Gastrocnemius medialis (tissue), 4 donors: ENCODE measurements at regions not wholly inside any gene's neighbourhood (a gene's known extent, or its start where the extent isn't known, plus 50 kb on each side); places are given as distances from the start of the nearest gene placed in this dataset.
"Not testable (repeated sequence)": the region's sequence is repeated elsewhere in the genome, so short reads cannot be mapped to it uniquely, and the experiment has no call there.

Experiments
- ATAC-seq, 2 donors: fragments of 150-250 bp; one replicate each; pipeline ENCODE4 v1.9.1; 2016
- DNase-seq, 2 donors: peaks; one replicate each; pipeline ENCODE4 v3.0.0-alpha.2; 2019
- H3K27ac ChIP-seq, 4 donors: fragments of 200-600 bp; sonication (generic); 1 replicate in 1 of 4; 2 replicates in 3 of 4; pipeline ENCODE4 v1.5.1; 2016 to 2018; ENCODE audit warnings: mild to moderate bottlenecking in 2 of 4, moderate library complexity in 1 of 4
- H3K27me3 ChIP-seq, 3 donors: fragments of 200-600 bp; sonication (generic) in 2 of 3; 1 replicate in 1 of 3; 2 replicates in 2 of 3; pipeline versions ENCODE4 v1.5.1 to v1.6.0; 2016 to 2019; ENCODE audit warnings: mild to moderate bottlenecking in 1 of 3, moderate library complexity in 1 of 3
- H3K36me3 ChIP-seq, 2 donors: fragments of 200-600 bp; sonication (generic) in 1 of 2; one replicate each; pipeline ENCODE4 v1.5.1; 2017 to 2018
- H3K4me1 ChIP-seq, 2 donors: fragments of 200-600 bp; sonication (generic) in 1 of 2; one replicate each; pipeline ENCODE4 v1.5.1; 2016 to 2017; ENCODE audit warnings: mild to moderate bottlenecking in 2 of 2
- H3K4me3 ChIP-seq, 4 donors: fragments of 200-600 bp; sonication (generic) in 3 of 4; 1 replicate in 1 of 4; 2 replicates in 3 of 4; pipeline ENCODE4 v1.5.1; 2016 to 2019; ENCODE audit warnings: mild to moderate bottlenecking in 2 of 4
- H3K9me3 ChIP-seq, 3 donors: fragments of 200-600 bp; sonication (generic) in 2 of 3; 1 replicate in 1 of 3; 2 replicates in 2 of 3; pipeline ENCODE4 v1.5.1; 2016 to 2019
- POLR2A ChIP-seq, 2 donors: fragments of 450-650 bp; IDR thresholded peaks; one replicate each; pipeline ENCODE4 v1.6.1; 2017; ENCODE audit warnings: antibody characterized with exemption in 2 of 2, mild to moderate bottlenecking in 2 of 2, moderate library complexity in 2 of 2
- in situ Hi-C, 4 donors: fragments of 200-750 bp; cut with MboI; loops; one replicate each; pipeline versions ENCODE4 v1.15.0 to v1.8.0; 2017; ENCODE audit warnings: low sequenced_read_pairs in 4 of 4
- intact Hi-C: fragments of 100-400 bp; cut with DNase I; formaldehyde crosslinking; loops from one replicate; pipeline ENCODE4 v1.15.1; 2023; ENCODE audit warnings: low total_unique reads
- TF ChIP-seq, protein P1 (sequence below), 5 experiments: fragments of 450-650 bp in 3 of 5; fragments of 200-600 bp in 2 of 5; sonication (generic) in 2 of 5; IDR thresholded peaks in 4 of 5; conservative IDR thresholded peaks in 1 of 5; 1 replicate in 4 of 5; 2 replicates in 1 of 5; pipeline ENCODE4 v1.5.1; 2016 to 2019; ENCODE audit warnings: antibody characterized with exemption in 5 of 5, mild to moderate bottlenecking in 3 of 5, moderate library complexity in 3 of 5

DNA sequence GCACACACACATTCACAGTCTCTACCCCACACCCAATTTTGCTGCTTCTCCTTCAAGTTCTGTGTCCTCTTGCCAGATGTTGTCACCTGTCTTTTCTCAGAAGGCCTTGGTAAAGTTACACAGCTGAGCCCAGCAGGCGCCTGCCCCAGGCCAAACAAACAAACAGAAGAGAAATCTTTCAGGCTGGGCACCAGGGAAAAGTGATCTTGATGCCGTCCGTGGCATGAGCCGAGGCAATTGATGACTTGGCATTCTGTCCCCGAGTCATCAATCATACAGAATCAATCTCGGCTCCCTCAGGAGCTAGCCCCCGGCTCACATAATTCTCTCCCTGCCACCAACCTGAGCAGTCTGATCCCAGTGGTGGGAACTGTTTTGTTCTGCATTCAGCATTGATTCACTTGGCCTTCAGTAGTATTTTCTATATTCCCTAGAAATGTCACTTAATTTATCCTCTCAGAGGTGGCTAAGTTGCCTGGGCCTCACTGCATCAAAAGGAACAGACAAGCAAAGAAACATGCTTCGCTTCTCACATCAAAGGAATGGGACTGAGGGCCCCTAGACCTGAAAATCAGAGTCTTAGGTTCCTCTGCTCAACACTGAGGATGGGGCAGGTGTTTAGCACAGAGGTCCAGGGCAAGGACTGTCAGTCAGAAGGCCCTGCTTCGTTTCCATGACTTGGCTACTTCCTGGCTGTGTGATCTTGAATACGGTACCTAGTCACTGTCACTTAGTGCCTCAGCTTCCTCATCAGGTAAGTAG lies 278.8 kb upstream of the CELF4 start:
- H3K9me3 ChIP-seq, result no peaks in the 10 kb centered on the region
- in situ Hi-C loops, result no loop called here
- H3K27ac ChIP-seq, result no peak overlapping the region
- TF ChIP-seq, protein P1, sequence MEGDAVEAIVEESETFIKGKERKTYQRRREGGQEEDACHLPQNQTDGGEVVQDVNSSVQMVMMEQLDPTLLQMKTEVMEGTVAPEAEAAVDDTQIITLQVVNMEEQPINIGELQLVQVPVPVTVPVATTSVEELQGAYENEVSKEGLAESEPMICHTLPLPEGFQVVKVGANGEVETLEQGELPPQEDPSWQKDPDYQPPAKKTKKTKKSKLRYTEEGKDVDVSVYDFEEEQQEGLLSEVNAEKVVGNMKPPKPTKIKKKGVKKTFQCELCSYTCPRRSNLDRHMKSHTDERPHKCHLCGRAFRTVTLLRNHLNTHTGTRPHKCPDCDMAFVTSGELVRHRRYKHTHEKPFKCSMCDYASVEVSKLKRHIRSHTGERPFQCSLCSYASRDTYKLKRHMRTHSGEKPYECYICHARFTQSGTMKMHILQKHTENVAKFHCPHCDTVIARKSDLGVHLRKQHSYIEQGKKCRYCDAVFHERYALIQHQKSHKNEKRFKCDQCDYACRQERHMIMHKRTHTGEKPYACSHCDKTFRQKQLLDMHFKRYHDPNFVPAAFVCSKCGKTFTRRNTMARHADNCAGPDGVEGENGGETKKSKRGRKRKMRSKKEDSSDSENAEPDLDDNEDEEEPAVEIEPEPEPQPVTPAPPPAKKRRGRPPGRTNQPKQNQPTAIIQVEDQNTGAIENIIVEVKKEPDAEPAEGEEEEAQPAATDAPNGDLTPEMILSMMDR (IDR thresholded peaks at IDR 0.05 in 4 of 5, conservative IDR thresholded peaks at IDR 0.05 in 1 of 5), result no peak
- TF ChIP-seq POLR2A (IDR thresholded peaks at IDR 0.05), result no peak
- DNase-seq (no peak), ATAC-seq (no peak)
- intact Hi-C loops, result no loop called here
- H3K4me3 ChIP-seq, result no peak overlapping the region
- H3K4me1 ChIP-seq, result no peaks in the 10 kb centered on the region
- H3K36me3 ChIP-seq, result no peaks in the 10 kb centered on the region
- H3K27me3 ChIP-seq, result no peaks in the 10 kb centered on the region

DNA sequence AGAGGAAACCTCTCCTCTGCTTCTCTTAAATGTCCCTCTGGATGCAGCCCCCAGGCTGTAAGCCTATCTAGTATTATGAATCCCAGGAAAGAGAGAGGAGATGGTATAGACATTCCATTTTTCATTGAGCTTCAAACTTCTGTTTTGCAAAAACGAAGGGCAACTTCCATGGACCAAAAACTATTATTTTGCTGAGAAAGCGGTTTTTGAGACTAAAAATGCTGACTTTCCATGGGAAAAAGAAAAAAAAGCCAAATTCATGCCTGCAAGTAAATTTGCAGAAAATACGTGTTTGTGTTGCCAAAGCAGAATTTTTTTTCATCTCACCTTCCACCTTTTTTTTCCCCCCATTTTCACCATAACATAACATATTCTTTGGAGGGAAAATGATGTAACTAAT lies 272.5 kb upstream of the CELF4 start:
- H3K9me3 ChIP-seq, result no peaks in the 10 kb centered on the region
- intact Hi-C loops (no loop called here), in situ Hi-C loops (no loop called here)
- no peak for TF ChIP-seq POLR2A (IDR thresholded peaks at IDR 0.05)
- TF ChIP-seq, protein P1 (IDR thresholded peaks at IDR 0.05 in 4 of 5, conservative IDR thresholded peaks at IDR 0.05 in 1 of 5), result no peak
- H3K36me3 ChIP-seq, result no peaks in the 10 kb centered on the region
- ATAC-seq (no peak), DNase-seq (no peak)
- no peak overlapping the region for H3K4me3 ChIP-seq
- H3K27ac ChIP-seq, result no peak overlapping the region
- H3K27me3 ChIP-seq, result no peaks in the 10 kb centered on the region
- no peaks in the 10 kb centered on the region for H3K4me1 ChIP-seq

DNA sequence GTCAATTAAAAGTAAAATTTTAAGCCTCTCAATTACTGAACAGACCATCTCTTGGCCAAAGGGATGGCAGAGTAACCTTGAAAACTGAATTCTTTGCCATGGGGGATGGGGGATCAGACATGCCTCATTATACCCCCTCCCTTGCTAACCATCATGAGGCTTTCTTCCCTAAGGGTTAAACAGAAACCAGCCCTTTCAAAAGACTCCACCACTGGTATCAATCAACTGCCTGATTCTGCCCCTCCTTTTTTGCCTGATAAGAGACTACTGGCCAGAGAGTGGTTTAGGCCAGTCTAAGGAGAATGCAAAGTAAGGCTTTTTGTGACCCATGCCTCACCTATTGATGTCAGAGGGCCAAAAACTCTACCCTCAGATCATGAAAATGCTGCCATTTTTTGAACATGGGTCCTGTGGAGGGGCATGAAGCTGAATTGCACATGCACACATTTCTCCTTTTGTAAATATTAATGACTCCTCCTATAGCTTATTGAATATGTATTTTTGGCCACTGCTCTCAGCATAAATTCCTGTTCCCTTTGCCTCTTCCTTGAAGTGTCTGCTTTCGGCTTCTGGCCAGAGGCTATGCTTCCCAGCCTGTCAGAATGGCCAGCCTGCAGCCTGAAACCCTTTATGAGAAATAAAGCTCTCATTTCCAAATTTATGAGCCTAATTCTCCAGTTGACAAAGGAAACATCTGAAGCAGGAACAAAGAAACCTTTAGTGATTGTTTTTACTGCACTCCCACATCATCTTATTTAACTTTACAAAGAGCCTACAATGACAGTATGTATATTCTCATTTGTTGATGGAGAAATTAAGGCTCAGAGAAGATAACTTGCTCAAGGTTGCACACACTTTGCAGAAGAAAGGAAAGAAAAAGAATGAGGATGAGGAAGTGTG lies 270.7 kb upstream of the CELF4 start:
- no peak for DNase-seq
- in situ Hi-C loops, result no loop called here
- no peak overlapping the region for H3K4me3 ChIP-seq
- intact Hi-C loops, result no loop called here
- H3K27me3 ChIP-seq, result no peaks in the 10 kb centered on the region
- no peaks in the 10 kb centered on the region for H3K36me3 ChIP-seq
- no peak for ATAC-seq
- H3K4me1 ChIP-seq, result no peaks in the 10 kb centered on the region
- no peak for TF ChIP-seq POLR2A (IDR thresholded peaks at IDR 0.05)
- TF ChIP-seq, protein P1 (IDR thresholded peaks at IDR 0.05 in 4 of 5, conservative IDR thresholded peaks at IDR 0.05 in 1 of 5), result no peak
- no peaks in the 10 kb centered on the region for H3K9me3 ChIP-seq
- H3K27ac ChIP-seq, result no peak overlapping the region

DNA sequence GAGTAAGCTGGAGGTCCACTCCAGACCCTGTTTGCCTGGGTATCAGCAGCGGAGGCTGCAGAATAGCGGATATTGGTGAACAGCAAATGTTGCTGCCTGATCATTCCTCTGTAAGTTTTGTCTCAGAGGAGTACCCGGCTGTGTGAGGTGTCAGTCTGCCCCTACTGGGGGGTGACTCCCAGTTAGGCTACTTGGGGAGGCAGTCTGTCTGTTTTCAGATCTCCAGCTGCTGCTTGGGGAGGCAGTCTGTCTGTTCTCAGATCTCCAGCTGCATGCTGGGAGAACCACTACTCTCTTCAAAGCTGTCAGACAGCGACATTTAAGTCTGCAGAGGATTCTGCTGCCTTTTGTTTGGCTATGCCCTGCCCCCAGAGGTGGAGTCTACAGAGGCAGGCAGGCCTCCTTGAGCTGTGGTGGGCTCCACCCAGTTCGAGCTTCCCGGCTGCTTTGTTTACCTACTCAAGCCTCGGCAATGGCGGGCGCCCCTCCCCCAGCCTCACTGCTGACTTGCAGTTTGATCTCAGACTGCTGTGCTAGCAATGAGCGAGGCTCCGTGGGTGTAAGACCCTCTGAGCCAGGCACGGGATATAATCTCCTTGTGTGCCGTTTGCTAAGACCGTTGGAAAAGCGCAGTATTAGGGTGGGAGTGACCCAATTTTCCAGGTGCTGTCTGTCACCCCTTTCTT lies 266.6 kb upstream of the CELF4 start:
- ATAC-seq, H3K9me3 ChIP-seq, H3K4me3 ChIP-seq, in situ Hi-C loops, H3K36me3 ChIP-seq, H3K4me1 ChIP-seq, H3K27me3 ChIP-seq, H3K27ac ChIP-seq, DNase-seq, intact Hi-C loops: not testable (repeated sequence)

DNA sequence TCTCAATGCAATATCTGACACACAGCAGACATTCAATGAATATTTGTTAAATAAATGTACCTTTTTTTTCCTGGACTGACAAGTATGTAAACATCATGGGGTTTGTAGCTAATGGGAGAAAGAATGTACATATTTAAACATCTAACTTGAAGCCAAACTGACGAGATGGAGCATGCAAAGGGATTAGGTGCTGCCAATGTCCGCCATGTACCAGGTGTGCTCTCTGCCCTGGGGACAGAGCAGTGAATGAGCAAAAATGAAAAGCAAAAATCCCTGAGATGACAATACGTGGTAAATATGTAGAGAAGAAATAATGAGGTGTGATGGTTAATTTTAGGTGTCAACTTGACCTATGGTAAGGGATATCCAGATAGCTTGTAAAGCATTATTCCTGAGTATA lies 247.4 kb upstream of the CELF4 start:
- TF ChIP-seq, protein P1 (IDR thresholded peaks at IDR 0.05 in 4 of 5, conservative IDR thresholded peaks at IDR 0.05 in 1 of 5), result no peak
- TF ChIP-seq POLR2A (IDR thresholded peaks at IDR 0.05), result no peak
- DNase-seq (no peak), ATAC-seq (no peak)
- Histone ChIP-seq H3K27ac (no peak overlapping the region), H3K4me3 (no peak overlapping the region), H3K36me3 (no peaks in the 10 kb centered on the region), H3K27me3 (no peaks in the 10 kb centered on the region), H3K4me1 (no peaks in the 10 kb centered on the region), H3K9me3 (no peaks in the 10 kb centered on the region)
- in situ Hi-C loops, result no loop called here
- intact Hi-C loops, result no loop called here
